ENCODE measurements at regions not wholly inside any gene's neighbourhood (a gene's known extent, or its start where the extent isn't known, plus 50 kb on each side); places are given as distances from the start of the nearest gene placed in this dataset.

DNA sequence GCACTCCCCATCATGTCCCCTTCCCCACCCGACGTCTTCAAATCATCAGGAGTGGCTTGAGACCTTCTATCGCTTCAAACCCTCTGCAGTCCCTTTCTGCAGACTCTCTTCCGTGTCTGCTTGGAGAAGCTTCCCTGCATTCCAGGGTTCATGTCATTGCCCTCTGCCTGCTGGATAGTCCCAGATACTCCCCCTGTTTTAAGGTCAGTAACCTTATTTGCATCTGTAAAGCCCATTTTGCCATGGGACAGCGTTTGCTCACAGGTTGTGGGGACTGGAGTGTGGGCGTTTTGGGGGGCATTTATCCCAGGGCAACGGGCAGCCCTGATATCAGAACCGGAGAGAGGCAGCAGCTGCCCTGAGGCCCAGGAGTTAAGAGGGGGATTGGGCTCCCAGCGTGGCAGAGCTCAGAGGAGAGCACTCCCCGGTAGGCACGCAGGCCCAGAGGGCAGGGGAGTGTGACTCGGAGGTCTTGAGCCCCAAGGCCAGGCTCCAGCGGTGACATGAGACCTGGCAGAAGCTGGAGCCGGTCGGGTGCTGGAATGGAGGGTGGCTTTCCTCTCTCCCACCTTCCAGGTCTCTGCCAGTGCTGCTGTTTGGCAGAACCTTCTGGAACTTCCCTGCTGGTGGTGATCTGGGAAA, 73.8 kb downstream of the RTP5 start:
- DNase-seq = no peak

DNA sequence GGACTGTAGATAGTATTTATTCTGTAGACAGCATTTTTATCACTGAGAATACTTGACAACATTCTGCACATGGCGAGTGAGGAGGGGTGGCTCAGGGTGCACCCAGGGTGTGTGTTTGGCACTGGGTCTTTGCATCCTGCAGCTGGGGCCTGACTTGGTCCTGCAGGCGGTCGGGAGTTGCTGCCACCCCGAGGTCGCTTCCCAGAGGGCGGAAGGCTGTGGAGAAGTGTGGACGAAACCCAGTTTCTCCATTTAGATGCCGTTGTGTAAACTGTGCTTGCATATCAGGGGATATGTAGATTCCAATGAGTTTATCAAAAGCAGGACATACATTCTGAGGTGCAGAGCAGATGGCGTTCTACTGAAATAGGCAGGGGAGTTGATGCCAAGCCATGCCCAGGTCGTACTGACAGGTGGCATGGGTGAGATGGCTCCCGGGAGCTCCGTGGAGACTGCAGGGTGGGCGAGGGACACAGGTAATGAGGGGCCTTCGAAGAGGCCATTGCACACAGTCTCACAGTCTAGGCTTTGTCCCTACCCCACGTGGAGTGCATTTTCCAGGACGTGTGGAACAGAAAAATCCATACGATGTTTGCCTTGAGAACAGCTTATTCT, 74.5 kb downstream of the RTP5 start:
- DNase-seq = no peak

DNA sequence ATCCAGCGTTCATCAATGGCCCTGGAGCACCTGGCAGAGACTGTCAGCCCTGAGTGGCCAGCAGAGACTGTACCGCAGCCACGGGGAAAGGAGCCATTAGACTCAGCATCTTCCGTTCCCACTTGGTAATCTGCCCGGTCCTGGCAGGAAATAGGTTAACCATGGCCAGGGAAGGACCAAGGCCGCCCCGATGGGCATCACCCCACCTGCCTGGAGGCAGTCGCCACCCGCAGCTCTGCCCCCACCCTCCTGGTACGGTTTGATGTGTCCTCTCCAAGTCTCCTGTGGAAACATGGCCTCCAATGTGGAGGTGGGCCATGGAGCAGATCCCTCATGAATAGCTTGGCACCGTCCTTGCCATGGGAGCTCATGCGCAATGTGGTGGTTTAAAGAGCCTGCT, 75.3 kb downstream of the RTP5 start:
- no peak for DNase-seq

DNA sequence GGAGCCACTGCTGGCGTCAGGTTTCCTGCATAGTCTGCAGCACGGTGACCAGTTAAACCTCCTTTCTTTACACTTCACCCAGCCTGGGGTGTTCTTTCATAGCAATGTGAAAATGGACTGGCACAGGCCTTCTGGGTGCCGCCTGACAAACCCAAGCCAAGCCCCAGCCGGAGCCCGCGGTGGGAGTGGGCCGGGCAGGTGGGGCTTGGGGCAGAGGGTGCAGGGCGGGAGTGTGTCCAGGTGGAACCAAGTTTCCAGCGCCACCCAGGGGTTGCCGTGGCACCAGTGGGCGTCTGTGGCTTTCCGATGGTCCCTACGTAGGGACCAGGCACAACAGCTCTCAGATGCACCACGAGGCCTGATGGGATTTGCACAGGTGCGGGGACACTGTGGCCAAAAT, 75.8 kb downstream of the RTP5 start:
- DNase-seq = no peak

DNA sequence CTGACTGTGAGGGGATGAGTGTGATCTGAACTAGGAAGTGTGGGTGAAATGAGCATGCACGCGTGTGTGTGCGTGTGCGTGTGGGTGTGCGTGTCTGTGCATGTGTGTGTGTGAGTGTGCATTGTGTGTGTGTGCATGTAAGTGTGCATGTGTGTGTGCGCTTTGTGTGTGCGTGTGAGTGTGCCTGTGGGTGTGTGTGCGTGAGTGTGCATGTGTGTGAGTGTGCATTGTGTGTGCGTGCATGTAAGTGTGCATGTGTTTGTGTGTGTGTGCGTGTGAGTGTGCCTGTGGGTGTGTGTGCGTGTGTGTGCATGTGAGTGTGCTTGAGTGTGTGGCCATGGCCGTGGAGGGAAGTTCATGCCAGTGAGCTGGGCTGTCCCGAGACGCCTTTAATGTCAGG, 76.3 kb downstream of the RTP5 start:
- no peak for DNase-seq

DNA sequence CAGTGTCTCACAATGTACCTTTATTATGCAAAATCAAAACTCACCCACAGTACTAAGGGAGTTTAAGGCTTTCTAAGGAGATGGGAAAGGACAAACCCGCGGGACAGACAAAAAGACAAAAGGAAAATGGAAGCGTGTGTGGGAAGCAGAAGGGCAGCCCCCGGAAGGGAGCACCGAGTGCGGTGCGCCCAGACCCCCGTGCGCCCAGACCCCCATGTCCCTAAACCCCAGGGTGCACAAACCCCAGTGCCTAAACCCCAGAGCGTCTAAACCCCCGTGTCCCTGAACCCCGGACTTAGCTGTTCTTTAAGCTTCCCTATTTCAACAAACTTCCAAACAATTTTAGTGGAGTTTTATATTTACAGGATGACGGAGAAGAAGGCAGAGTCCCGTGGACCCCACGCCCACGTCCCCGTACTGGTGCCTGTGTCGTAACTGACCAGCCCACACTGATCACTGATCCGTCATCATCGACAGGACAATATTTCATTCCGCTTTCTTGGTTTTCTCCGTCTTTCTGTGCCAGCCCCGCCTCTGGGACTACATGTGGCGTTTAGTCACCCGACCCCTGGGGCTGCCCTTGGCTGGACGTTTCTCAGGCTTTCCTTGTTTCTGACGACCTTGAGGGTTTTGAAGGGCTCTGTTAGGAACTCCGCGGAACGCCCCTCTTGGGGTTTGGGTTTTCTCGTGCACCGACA, 76.9 kb downstream of the RTP5 start:
- no peak for DNase-seq

DNA sequence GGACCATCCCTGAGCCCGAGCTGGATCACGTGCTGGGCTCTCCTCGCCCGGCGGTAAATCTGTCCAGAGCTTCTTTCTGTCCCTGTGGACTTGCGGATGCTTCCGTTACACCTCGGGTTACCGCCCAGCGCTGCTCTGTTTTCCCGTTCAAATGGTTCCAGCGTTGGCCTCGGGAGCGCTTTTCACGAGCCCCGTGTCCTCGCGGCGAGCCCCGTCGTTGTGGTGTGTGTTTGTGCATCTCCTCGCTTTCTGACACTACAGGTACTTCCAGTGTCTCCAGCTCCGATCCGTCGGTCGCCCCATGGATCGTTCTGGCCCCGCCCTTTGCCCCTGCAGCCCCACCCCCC, 77.4 kb downstream of the RTP5 start:
- no peak for DNase-seq

DNA sequence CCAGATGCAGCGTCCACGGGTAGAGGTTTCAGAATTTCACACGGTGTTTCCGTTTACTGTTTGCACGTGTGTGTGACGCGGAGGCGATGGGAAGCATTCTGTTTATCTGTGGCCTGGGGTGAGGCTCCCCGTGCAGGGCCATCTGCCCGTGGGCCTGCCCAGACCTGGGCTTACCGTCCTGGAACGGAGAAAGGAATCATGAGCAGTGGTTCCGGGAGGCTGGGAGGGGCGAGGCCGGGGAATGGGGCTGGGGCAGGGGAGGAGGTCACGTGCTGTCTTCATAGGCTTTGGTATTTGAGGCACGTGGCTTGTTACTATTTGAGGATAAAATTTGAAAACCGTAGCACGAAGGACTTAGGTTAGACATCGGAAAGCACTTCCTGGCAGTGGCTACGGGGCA, 77.9 kb downstream of the RTP5 start:
- DNase-seq = no peak

DNA sequence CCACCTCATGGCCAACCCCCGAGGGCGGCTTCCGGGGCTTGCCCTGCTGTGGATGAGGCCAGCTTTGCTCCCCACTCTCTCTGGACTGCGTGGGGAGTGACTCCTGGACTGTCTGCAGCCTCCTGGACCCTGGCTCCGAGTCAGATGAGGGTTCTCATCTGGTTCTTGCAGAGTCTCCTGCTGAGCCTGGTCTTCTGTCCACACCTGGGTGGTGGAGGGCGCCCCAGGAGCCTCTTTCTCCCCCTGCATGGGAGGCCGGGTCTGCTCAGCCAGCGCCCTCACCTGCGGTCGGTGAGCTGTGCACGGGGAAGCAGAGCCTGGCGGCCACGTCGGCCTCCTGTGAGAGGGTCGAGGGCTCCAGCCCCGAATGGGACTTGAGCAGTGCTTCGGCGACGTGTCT, 78.3 kb downstream of the RTP5 start:
- no peak for DNase-seq

DNA sequence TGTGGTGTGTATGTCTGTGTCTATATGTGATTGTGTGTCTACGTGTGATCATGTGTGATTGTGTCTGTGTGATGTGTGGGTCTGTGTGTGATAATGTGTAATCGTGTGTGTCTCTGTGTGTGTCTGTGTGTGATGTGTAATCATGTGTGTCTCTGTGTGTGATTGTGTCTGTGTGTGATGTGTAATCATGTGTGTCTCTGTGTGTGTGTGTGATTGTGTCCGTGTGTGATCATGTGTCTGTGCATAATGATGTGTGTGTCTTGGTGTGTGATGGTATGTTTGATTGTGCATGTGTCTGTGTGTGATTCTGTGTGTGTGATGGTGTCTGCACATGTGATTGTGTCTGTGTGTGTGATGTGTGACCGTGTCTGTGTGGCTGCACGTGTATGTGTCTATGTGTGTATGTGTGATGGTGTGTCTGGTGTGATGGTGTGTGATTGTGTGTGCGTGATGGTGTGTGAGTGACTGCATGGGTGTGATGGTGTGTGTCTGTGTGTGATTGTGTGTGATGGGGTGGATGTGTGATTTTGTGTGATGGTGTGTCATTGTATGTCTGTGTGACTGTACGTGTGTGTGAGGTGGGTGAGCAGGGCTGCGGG, 78.9 kb downstream of the RTP5 start:
- no peak for DNase-seq

DNA sequence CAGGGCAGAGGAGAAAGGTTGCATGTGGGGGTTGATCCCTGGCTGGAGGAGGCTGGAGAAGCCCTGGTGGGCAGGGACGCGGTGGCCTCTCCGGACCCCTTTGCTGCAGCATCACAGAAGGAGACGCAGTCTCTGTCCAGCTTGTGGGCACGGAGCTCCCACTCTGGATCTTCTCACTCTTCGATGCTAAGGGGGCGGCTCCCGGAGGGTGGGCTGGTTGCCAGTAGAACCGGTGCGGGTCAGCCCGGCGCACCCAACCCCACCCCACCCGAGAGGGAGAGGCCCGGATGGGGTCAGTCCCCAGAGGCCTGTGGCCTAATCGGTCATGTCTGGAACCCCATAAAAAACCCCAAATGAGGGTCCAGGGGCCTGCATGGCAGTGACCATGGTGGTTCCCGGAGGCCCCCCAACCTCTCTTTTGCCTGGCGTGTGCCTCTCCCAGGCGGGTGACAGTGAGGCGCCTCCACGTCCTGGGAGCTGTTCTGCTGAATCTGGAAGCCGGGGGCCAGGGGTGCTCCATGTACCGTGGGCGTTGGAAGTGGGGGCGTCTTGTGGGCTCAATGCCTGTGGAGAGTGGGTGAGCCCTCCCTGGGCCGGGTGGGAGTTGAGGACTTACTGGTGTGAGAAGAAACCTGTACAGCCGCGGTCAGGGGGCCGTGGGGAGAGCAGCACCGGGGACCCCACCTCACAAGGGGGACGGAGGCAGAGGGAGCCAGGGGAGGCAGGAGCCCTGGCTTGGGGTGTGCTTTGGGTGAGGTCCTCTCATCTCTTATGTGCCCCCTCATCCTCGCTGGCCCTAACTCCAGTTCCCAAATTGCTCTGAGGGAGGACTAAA, 79.6 kb downstream of the RTP5 start:
- no peak for DNase-seq

DNA sequence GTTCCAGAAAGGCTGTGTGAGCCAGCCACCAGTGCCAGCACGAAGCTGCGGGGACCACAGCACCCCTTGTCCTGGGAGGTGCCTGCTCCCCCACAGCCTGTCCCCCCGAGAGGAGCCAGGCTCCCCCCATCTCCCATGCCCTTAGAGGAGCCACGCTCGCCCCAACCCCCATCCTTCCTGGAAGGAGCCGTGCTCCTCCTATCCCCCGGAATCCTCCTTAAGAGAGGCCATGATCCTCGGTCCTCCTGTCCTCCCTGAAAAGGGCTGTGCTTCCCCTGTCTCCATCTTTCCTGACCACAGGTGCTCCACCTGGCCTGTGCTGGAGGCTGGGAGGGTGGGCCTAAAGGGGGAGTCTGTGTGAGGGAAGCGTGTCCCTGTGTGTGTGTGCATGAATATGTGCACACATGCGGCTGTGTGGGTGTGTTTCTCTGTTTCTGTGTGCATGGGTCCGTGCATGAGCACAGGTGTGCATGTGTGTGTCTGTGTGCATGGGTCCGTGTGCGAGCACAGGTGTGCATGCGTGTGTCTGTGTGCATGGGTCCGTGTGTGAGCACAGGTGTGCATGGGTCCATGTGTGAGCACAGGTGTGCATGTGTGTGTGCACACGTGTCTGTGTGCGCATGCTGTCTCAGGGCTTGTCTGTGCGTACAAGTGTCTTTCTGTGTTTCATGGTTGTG, 80.3 kb downstream of the RTP5 start:
- DNase-seq = no peak

DNA sequence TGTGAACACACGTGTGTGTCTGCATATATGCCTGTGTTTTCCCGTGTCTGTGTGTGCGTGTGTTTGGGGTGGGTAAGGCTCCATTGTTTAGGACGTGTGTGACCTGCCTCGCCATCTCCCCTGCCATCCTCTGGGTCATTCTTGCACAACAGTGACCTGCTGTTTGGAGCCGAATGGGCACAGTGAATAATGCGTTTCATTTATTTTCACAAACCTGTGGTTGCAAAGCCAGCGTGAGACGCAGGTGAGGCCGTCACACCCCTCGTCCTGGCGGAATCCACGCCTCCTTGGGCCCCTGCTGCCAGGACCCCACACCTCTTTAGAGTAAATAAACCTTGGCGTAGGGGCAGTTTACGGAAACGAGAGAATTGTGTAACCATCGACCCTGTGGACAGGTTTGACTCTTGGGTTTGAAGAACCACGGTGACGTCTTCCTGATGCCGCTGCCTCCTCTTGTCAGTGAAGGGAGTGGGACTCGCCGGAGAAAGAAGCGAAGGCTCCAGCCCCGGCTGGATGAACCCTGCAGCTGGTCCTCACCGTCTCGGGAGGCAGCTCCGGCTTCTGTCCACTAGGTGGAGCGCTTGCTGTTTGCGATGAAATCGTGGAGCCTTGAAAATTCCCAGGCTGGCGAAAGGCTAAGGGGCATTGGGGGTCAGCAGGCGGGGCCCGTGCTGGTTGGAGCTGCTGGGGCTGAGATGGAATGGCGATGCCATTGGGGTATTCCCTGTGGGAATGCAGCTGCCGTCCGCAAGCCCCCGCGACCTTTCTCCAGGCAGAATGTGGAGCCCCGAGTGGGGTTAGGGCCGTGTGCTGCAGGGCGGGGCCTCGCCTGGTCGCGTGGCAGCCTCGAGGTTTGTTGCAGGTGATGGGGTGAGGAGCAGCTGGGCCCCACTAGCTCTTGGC, 81.1 kb downstream of the RTP5 start:
- DNase-seq = peak; percentile 30

DNA sequence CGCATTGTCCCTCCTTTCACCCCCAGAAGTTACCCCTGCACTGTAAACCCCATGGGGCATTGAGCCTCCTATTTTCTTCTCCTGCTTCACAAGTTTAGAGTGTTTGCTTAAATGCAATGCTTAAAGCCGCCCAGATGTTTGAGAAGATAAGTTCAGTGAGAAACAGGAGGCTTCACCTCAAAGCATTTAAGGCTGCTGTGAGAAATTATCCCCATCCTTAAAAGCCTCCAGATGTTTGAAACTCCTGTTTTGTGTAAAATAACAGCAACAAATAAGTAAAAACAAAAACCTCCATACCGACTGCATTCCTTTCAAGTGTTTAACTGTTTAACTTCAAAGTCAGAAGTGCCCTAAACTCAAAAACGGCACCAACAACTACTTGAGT, 81.8 kb downstream of the RTP5 start:
- DNase-seq = no peak

DNA sequence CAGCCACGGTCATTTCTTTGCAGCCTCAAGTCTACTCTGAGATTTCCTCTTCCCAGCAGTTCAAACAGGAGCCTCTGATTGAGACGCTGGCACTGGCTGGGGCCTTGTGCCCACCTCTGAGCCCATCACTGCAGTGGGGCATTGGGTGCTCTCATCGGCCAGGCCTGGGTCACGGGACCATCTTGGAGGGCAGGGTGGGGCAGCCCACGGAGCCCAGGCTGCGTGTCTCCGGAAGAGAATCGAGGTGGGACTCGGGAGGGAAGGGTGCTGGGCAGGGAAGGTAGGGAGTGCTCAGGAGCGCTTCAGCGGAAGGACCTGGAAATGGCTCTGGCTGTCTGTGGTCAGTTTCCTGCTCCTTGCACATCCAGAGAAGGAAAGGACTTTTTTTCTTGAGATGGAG, 82.4 kb downstream of the RTP5 start:
- DNase-seq = no peak

DNA sequence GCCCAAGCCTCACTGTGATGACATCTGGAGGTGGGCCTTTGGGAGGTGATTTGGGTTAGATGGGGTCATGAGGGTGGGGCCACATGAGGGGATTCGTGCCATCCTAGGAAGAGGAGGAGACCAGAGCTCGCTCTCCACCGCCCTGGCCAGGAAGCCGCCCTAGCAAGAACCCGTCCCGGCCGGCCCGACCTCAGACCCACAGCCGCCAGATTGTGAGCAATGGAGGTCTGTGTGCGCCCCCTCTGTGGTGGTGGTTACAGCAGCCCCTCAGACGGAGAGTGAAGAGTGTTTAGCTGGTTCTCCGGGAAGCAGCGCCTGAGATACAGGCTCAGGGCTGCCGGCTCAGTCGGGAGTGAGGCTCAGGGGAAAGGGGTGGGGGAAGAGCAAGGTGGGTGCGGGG, 83.3 kb downstream of the RTP5 start:
- no peak for DNase-seq

DNA sequence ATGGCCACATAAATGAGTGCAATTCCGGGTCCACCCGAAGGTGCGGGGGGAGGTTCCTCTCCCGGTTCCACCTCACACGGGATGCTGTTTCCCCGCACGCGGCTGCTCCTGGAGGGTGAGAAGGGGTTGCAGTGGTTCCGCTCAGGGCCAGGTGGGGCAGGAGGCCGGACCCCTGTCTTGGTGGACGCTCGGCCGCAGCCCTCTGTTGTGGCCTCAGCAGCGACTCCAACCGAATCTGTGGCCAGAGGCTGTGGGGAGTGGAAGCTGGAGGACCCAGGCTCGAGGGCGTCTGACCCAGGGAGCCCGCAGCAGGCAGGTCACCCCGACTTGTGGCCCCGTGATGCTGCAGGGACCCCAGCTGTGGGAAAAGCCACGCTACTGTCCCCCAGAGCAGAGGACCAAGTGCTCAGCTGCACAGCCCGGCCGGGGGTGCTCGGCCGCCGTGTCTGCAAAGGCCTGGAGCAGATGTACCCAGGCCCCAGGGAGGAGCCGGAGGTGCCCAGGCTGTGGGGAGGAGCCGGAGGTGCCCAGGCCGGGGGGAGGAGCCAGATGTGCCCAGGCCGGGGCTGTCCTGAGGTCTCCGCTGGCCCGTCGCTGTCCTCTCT, 83.9 kb downstream of the RTP5 start:
- no peak for DNase-seq

DNA sequence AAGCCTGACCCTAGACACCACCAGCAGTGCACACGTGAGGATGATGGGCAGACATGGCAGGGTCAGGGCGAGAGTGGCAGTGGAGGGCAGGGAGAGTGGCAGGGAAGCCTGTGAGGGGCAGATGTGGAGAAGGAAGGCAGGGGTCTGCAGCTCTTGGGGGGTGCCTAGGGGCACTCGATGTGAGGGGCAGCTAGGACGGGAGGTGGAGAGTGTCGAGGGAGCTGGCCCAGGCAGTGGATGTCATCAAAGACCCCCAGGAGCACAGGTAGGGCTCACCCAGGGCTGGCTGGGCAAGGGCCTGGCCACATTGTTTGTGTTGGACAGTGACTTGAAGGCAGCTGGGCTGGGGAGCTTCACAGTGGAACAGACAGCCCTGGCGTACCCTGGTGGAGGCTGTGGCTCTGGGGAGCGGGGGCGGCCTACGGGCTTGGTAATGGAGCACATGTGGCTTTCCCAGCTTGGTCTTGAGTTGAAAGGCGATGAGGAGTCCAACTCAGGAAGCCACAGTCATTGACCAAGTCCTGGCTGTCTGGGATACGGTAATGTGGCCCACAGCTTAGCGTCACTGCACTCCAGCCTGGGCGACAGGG, 87.1 kb downstream of the RTP5 start:
- DNase-seq = no peak

DNA sequence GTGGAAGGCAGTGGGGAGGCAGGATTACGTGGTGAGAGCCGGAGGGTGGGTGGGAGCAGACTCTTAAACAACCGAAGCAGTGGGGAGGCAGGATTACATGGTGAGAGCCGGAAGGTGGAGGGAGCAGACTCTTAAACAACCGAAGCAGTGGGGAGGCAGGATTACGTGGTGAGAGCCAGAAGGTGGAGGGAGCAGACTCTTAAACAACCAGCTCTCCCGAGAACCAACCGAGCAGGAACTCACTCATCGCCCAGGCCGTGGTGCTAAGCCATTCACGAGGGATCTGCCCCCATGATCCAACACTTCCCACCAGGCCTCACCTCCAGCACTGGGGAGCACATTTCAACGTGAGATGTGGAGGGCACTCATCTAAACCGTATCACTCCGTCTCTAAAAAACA, 87.7 kb downstream of the RTP5 start:
- DNase-seq = no peak

DNA sequence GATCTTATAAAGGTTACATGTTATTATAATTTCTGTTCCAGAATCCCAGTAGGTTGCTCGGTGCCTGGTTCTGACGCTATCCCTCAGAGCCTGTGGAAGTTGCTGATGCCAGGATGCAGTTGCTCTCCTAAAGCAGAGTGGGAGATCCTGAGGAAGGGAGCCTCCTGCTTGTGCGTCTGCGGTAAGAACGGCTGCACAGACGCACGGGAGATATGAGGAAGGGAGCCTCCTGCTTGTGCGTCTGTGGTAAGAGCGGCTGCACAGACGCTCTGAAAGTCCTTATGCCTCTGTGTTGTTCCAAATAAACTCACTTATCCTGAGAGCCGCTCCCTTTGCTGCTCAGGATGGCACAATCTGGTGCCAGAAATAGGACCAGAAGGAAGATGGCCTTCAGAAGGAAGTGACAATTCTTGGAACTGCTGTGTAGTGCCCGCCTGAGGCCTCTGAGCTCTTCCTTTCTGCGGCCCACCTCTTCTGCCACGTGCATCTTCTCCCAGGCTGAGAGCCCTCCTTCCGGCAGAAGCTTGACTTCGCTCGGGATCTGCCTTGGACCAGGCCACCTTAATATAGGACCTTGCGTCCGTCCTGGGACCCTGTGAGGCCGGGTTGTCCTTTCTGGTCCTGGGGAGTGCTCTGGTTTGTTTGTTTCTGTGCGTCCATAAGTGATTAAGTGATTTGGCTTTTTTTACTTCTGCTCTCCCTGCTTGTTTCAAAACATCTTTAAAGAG, 89.5 kb downstream of the RTP5 start:
- DNase-seq = peak; percentile 74
